NCI-H2196 treated with DMSO at 0.1 percent for 48 hours (cell line): ENCODE measurements at regions not wholly inside any gene's neighbourhood (a gene's known extent, or its start where the extent isn't known, plus 50 kb on each side); places are given as distances from the start of the nearest gene placed in this dataset.

Experiments used
- DNase-seq: peaks from one replicate; lab custom pipeline; 2025; ENCODE audit not compliant: unreplicated experiment; lab: John Stamatoyannopoulos, UW

- no peak for DNase-seq
Observed at GRCh38 chr15:72925661-72926060, 126.6 kb upstream of the NEO1 start.

- no peak for DNase-seq
Observed at GRCh38 chr15:72923289-72923688, 129.0 kb upstream of the NEO1 start.

- DNase-seq = no peak
Observed at GRCh38 chr15:72920551-72920950, 131.7 kb upstream of the NEO1 start.

GRCh38 chr15:72919936-72920465 lies 132.3 kb upstream of the NEO1 start:
- DNase-seq = no peak

- DNase-seq = no peak
Observed at GRCh38 chr15:72916897-72917296, 133.3 kb upstream of the ADPGK start.

GRCh38 chr15:72916378-72916777 lies 132.8 kb upstream of the ADPGK start:
- DNase-seq = no peak

GRCh38 chr15:72915843-72916242 lies 132.3 kb upstream of the ADPGK start:
- DNase-seq = no peak

- DNase-seq = no peak
Observed at GRCh38 chr15:72912996-72913395, 129.4 kb upstream of the ADPGK start.

- DNase-seq = no peak
Observed at GRCh38 chr15:72912121-72912520, 128.6 kb upstream of the ADPGK start.

GRCh38 chr15:72911626-72912025 lies 128.1 kb upstream of the ADPGK start:
- DNase-seq = no peak

GRCh38 chr15:72908713-72909112 lies 125.2 kb upstream of the ADPGK start:
- no peak for DNase-seq

GRCh38 chr15:72907733-72908132 lies 124.2 kb upstream of the ADPGK start:
- no peak for DNase-seq

GRCh38 chr15:72902919-72903260 lies 119.3 kb upstream of the ADPGK start:
- DNase-seq = no peak

GRCh38 chr15:72902245-72902918 lies 118.8 kb upstream of the ADPGK start:
- no peak for DNase-seq

GRCh38 chr15:72892986-72893385 lies 109.4 kb upstream of the ADPGK start:
- no peak for DNase-seq

- no peak for DNase-seq
Observed at GRCh38 chr15:72890043-72890442, 106.5 kb upstream of the ADPGK start.

GRCh38 chr15:72889545-72889944 lies 106.0 kb upstream of the ADPGK start:
- DNase-seq = no peak

- no peak for DNase-seq
Observed at GRCh38 chr15:72888811-72889210, 105.3 kb upstream of the ADPGK start.

- no peak for DNase-seq
Observed at GRCh38 chr15:72888211-72888610, 104.7 kb upstream of the ADPGK start.

- no peak for DNase-seq
Observed at GRCh38 chr15:72887376-72887775, 103.8 kb upstream of the ADPGK start.

- no peak for DNase-seq
Observed at GRCh38 chr15:72884311-72884710, 100.8 kb upstream of the ADPGK start.

- DNase-seq = peak; percentile 4
Observed at GRCh38 chr15:72873379-72874233, 90.0 kb upstream of the ADPGK start.
